HL-60 (cell line): ENCODE measurements at regions not wholly inside any gene's neighbourhood (a gene's known extent, or its start where the extent isn't known, plus 50 kb on each side); places are given as distances from the start of the nearest gene placed in this dataset.

ENCODE experiments used
- CTCF ChIP-seq: IDR thresholded peaks from one replicate; pipeline ENCODE4 v1.5.1; 2011; ENCODE audit warnings: low read length, control low read depth, inconsistent platforms; ENCODE audit not compliant: insufficient read depth
- GABPA ChIP-seq: IDR thresholded peaks from 2 replicates; pipeline ENCODE4 v1.6.1; 2012; ENCODE audit warnings: low read depth
- POLR2AphosphoS5 ChIP-seq: IDR thresholded peaks from 2 replicates; pipeline ENCODE4 v1.6.1; 2012; ENCODE audit warnings: low read depth
- REST ChIP-seq: IDR thresholded peaks from 2 replicates; pipeline ENCODE4 v1.6.1; 2012; ENCODE audit warnings: low read depth; ENCODE audit not compliant: insufficient replicate concordance

DNA sequence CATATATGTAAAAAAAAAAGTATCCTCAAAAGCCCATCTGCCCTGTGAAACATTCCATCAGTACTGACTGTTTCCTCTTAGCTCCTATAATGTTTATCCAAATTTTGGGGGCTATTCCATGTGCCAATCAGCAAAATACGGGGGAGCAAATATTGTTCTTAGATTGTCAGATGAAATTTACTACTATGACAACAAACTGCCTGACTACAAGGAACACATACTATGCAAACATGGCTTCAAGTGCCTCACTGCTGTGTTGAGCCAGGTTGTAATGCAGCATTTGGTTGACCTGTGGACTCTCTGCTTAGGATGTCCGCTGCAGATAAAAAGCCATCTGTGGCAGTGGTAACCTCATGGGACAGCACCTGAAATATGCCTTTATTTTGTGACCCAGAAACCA is 98.2 kb upstream of the SCEL start:
- no peak for TF ChIP-seq CTCF
- no peak for TF ChIP-seq GABPA
- no peak for TF ChIP-seq POLR2AphosphoS5
- TF ChIP-seq REST: no peak
